HL-60 (cell line): ENCODE measurements at regions not wholly inside any gene's neighbourhood (a gene's known extent, or its start where the extent isn't known, plus 50 kb on each side); places are given as distances from the start of the nearest gene placed in this dataset.

Experiments
- CTCF ChIP-seq: IDR thresholded peaks from one replicate; pipeline ENCODE4 v1.5.1; 2011; ENCODE audit warnings: low read length, control low read depth, inconsistent platforms; ENCODE audit not compliant: insufficient read depth
- GABPA ChIP-seq: IDR thresholded peaks from 2 replicates; pipeline ENCODE4 v1.6.1; 2012; ENCODE audit warnings: low read depth

DNA sequence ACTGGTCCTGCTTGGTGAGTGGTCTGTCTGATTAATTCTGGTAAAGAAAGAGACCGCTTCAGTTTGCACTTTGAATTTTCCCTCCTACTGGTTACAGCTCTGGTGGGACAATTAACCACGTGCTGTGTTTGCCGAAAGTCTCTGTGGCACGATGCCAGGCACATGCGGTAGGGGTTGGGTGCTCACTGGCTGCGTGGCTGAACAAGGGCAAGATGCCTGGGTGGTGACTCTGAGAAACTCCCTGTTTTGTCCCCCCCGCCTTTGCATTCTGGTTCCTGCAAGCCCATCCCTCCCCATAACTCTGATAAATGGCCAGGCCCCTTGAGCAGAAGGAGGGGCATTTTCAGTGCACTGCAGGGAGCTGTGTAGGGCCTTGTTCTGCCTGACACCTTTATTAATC, 206.1 kb downstream of the TFCP2L1 start:
- TF ChIP-seq CTCF, result no peak
- no peak for TF ChIP-seq GABPA
